ENCODE measurements at regions not wholly inside any gene's neighbourhood (a gene's known extent, or its start where the extent isn't known, plus 50 kb on each side); places are given as distances from the start of the nearest gene placed in this dataset.
A peak's percentile ranks its signal among the peaks of the same experiment; 100 is the strongest.

GRCh38 chr7:132678656-132679055, 102.4 kb upstream of the PLXNA4 start:
- in situ Hi-C loops (cut with HindIII; ENCODE audit: low sequenced_read_pairs): no loop called here
- no peak for DNase-seq (ENCODE audit: low spot score)

- DNase-seq (ENCODE audit: low spot score): no peak
- in situ Hi-C loops (cut with HindIII; ENCODE audit: low sequenced_read_pairs): no loop called here
Measured at GRCh38 chr7:132677918-132678317, 101.6 kb upstream of the PLXNA4 start.

GRCh38 chr7:132672200-132672990, 96.1 kb upstream of the PLXNA4 start:
- DNase-seq (ENCODE audit: low spot score): no peak
- in situ Hi-C loops (cut with HindIII; ENCODE audit: low sequenced_read_pairs): no loop called here

GRCh38 chr7:132666774-132667172, 90.5 kb upstream of the PLXNA4 start:
- in situ Hi-C loops (cut with HindIII; ENCODE audit: low sequenced_read_pairs): no loop called here
- DNase-seq (ENCODE audit: low spot score): no peak

GRCh38 chr7:132666071-132666773, 90.0 kb upstream of the PLXNA4 start:
- in situ Hi-C loops (cut with HindIII; ENCODE audit: low sequenced_read_pairs): no loop called here

GRCh38 chr7:132656846-132657776, 80.8 kb upstream of the PLXNA4 start:
- in situ Hi-C loops (cut with HindIII; ENCODE audit: low sequenced_read_pairs): no loop called here
- DNase-seq (ENCODE audit: low spot score): peak; percentile 5

More at GRCh38 chr7:132666071-132666773, 90.0 kb upstream of the PLXNA4 start:
- DNase-seq (ENCODE audit: low spot score): no peak

- DNase-seq (ENCODE audit: low spot score): no peak
- in situ Hi-C loops (cut with HindIII; ENCODE audit: low sequenced_read_pairs): no loop called here
Measured at GRCh38 chr7:132656341-132656740, 80.1 kb upstream of the PLXNA4 start.

GRCh38 chr7:132655131-132655727, 79.0 kb upstream of the PLXNA4 start:
- in situ Hi-C loops (cut with HindIII; ENCODE audit: low sequenced_read_pairs): no loop called here
- no peak for DNase-seq (ENCODE audit: low spot score)

- DNase-seq (ENCODE audit: low spot score): peak; percentile 4
- in situ Hi-C loops (cut with HindIII; ENCODE audit: low sequenced_read_pairs): no loop called here
Measured at GRCh38 chr7:132654150-132654549, 77.9 kb upstream of the PLXNA4 start.

GRCh38 chr7:132653366-132653930, 77.2 kb upstream of the PLXNA4 start:
- in situ Hi-C loops (cut with HindIII; ENCODE audit: low sequenced_read_pairs): no loop called here
- no peak for DNase-seq (ENCODE audit: low spot score)

- no peak for DNase-seq (ENCODE audit: low spot score)
- in situ Hi-C loops (cut with HindIII; ENCODE audit: low sequenced_read_pairs): no loop called here
Measured at GRCh38 chr7:132652507-132652906, 76.2 kb upstream of the PLXNA4 start.

- in situ Hi-C loops (cut with HindIII; ENCODE audit: low sequenced_read_pairs): no loop called here
- no peak for DNase-seq (ENCODE audit: low spot score)
Measured at GRCh38 chr7:132650498-132650897, 74.2 kb upstream of the PLXNA4 start.

- in situ Hi-C loops (cut with HindIII; ENCODE audit: low sequenced_read_pairs): no loop called here
- DNase-seq (ENCODE audit: low spot score): no peak
Measured at GRCh38 chr7:132647311-132647710, 71.0 kb upstream of the PLXNA4 start.

GRCh38 chr7:132646052-132646451, 69.8 kb upstream of the PLXNA4 start:
- in situ Hi-C loops (cut with HindIII; ENCODE audit: low sequenced_read_pairs): no loop called here
- DNase-seq (ENCODE audit: low spot score): no peak

GRCh38 chr7:132643302-132643701, 67.0 kb upstream of the PLXNA4 start:
- no peak for DNase-seq (ENCODE audit: low spot score)
- in situ Hi-C loops (cut with HindIII; ENCODE audit: low sequenced_read_pairs): no loop called here

GRCh38 chr7:132641238-132641637, 65.0 kb upstream of the PLXNA4 start:
- in situ Hi-C loops (cut with HindIII; ENCODE audit: low sequenced_read_pairs): no loop called here
- no peak for DNase-seq (ENCODE audit: low spot score)

- DNase-seq (ENCODE audit: low spot score): no peak
Measured at GRCh38 chr7:132639983-132640382, 63.7 kb upstream of the PLXNA4 start.

GRCh38 chr7:132638000-132638399, 61.7 kb upstream of the PLXNA4 start:
- in situ Hi-C loops (cut with HindIII; ENCODE audit: low sequenced_read_pairs): no loop called here
- no peak for DNase-seq (ENCODE audit: low spot score)

More at GRCh38 chr7:132639983-132640382, 63.7 kb upstream of the PLXNA4 start:
- in situ Hi-C loops (cut with HindIII; ENCODE audit: low sequenced_read_pairs): no loop called here

GRCh38 chr7:132636581-132636980, 60.3 kb upstream of the PLXNA4 start:
- DNase-seq (ENCODE audit: low spot score): no peak
- in situ Hi-C loops (cut with HindIII; ENCODE audit: low sequenced_read_pairs): no loop called here
